GM23338 (cell line): ENCODE measurements at regions not wholly inside any gene's neighbourhood (a gene's known extent, or its start where the extent isn't known, plus 50 kb on each side); places are given as distances from the start of the nearest gene placed in this dataset.
A peak's percentile ranks its signal among the peaks of the same experiment; 100 is the strongest.

Source experiments
- ATAC-seq: fragments of 200-7000 bp; cut with Tn5 transposase; 3 replicates; pipeline ENCODE4 v1.9.1; 2020
- DNase-seq: peaks from one replicate; pipeline ENCODE4 v3.0.0-alpha.2; 2015; ENCODE audit warnings: low spot score
- H2AFZ ChIP-seq: fragments of 200-600 bp; sonication (generic); 2 replicates; pipeline ENCODE4 v1.8.0; 2016; ENCODE audit warnings: antibody characterized with exemption, mild to moderate bottlenecking, moderate library complexity
- H3F3A ChIP-seq: fragments of 200-600 bp; sonication (generic); replicated peaks from 2 replicates; pipeline ENCODE4 v1.8.0; 2017; ENCODE audit warnings: antibody characterized with exemption, mixed run types, low read depth
- H3K27ac ChIP-seq: fragments of 200-600 bp; sonication (generic); 2 replicates; pipeline ENCODE4 v1.6.1; 2016; ENCODE audit warnings: low read depth
- H3K27me3 ChIP-seq: fragments of 200-600 bp; sonication (generic); 2 replicates; pipeline ENCODE4 v1.8.0; 2016; ENCODE audit warnings: mild to moderate bottlenecking, mixed run types, moderate library complexity; ENCODE audit not compliant: insufficient read depth
- H3K36me3 ChIP-seq: fragments of 200-600 bp; sonication (generic); 2 replicates; pipeline ENCODE4 v1.8.0; 2016; ENCODE audit warnings: mild to moderate bottlenecking; ENCODE audit not compliant: insufficient read depth
- H3K4me1 ChIP-seq: fragments of 200-600 bp; sonication (generic); 2 replicates; pipeline ENCODE4 v1.8.0; 2016; ENCODE audit warnings: mild to moderate bottlenecking, moderate library complexity; ENCODE audit not compliant: insufficient read depth
- H3K4me2 ChIP-seq: fragments of 200-600 bp; sonication (generic); 2 replicates; pipeline ENCODE4 v1.7.1; 2017; ENCODE audit warnings: mixed run types
- H3K4me3 ChIP-seq: fragments of 200-600 bp; sonication (generic); 2 replicates; pipeline ENCODE4 v1.6.1; 2016; ENCODE audit warnings: mixed run types
- H3K79me2 ChIP-seq: fragments of 200-600 bp; sonication (generic); replicated peaks from 2 replicates; pipeline ENCODE4 v1.8.0; 2017; ENCODE audit warnings: mild to moderate bottlenecking; ENCODE audit not compliant: insufficient read depth
- H3K9me2 ChIP-seq: fragments of 200-600 bp; sonication (generic); 2 replicates; pipeline ENCODE4 v1.8.0; 2017; ENCODE audit not compliant: insufficient read depth
- H4K20me1 ChIP-seq: fragments of 200-600 bp; sonication (generic); replicated peaks from 2 replicates; pipeline ENCODE4 v1.8.0; 2017; ENCODE audit warnings: mild to moderate bottlenecking; ENCODE audit not compliant: insufficient read depth
- H3K27ac Mint-ChIP-seq: 2 replicates; pipeline ENCODE4 v1.8.0; 2020; ENCODE audit warnings: inconsistent platforms, mild to moderate bottlenecking, moderate library complexity, mixed read lengths
- H3K27me3 Mint-ChIP-seq: 3 replicates; pipeline ENCODE4 v1.8.0; 2022; ENCODE audit warnings: low read depth, mild to moderate bottlenecking, moderate library complexity, mixed read lengths, inconsistent platforms; ENCODE audit not compliant: insufficient read depth, poor library complexity
- H3K36me3 Mint-ChIP-seq: 3 replicates; pipeline ENCODE4 v1.8.0; 2021; ENCODE audit warnings: low read depth, mild to moderate bottlenecking, inconsistent platforms, moderate library complexity, mixed read lengths
- H3K4me1 Mint-ChIP-seq: 3 replicates; pipeline ENCODE4 v1.8.0; 2020; ENCODE audit warnings: mild to moderate bottlenecking, inconsistent platforms, mixed read lengths
- H3K4me3 Mint-ChIP-seq: 3 replicates; pipeline ENCODE4 v1.8.0; 2021; ENCODE audit warnings: moderate library complexity, mild to moderate bottlenecking, inconsistent platforms, mixed read lengths
- H3K9me3 Mint-ChIP-seq: 3 replicates; pipeline ENCODE4 v1.8.0; 2020; ENCODE audit warnings: moderate library complexity, mild to moderate bottlenecking, inconsistent platforms, mixed read lengths
- CTCF ChIP-seq, 2 experiments: fragments of 200-600 bp in 1 of 2; sonication (generic) in 1 of 2; conservative IDR thresholded peaks; 2 replicates each; pipeline versions ENCODE4 v1.5.1 to v1.6.1; 2016 to 2017; ENCODE audit warnings: antibody characterized with exemption in 2 of 2, low read depth in 2 of 2, mild to moderate bottlenecking in 2 of 2, moderate library complexity in 1 of 2
- ETS1 ChIP-seq: IDR thresholded peaks from 2 replicates; pipeline ENCODE4 v1.6.1; 2016; ENCODE audit warnings: antibody characterized with exemption
- EZH2 ChIP-seq: fragments of 200-600 bp; sonication (generic); IDR thresholded peaks from one replicate; pipeline ENCODE4 v1.8.0; 2017; ENCODE audit warnings: antibody characterized with exemption, mild to moderate bottlenecking, low read depth; ENCODE audit not compliant: unreplicated experiment
- EZH2phosphoT487 ChIP-seq: fragments of 200-600 bp; sonication (generic); IDR thresholded peaks from one replicate; pipeline ENCODE4 v1.8.1; 2018; ENCODE audit warnings: antibody characterized with exemption; ENCODE audit not compliant: unreplicated experiment
- JUNB ChIP-seq: IDR thresholded peaks from one replicate; pipeline ENCODE4 v1.6.1; 2016; ENCODE audit warnings: antibody characterized with exemption; ENCODE audit not compliant: unreplicated experiment
- STAT1 ChIP-seq: IDR thresholded peaks from one replicate; pipeline ENCODE4 v1.6.1; 2016; ENCODE audit warnings: antibody characterized with exemption; ENCODE audit not compliant: unreplicated experiment
- ZNF114 ChIP-seq: fragments of 250-450 bp; sonication (Bioruptor Pico); IDR thresholded peaks from 2 replicates; pipeline ENCODE4 v1.5.0; 2020; ENCODE audit warnings: mild to moderate bottlenecking, moderate library complexity
- ZNF462 ChIP-seq: fragments of 250-450 bp; sonication (Bioruptor Pico); IDR thresholded peaks from 2 replicates; pipeline ENCODE4 v1.5.0; 2020; ENCODE audit warnings: mild to moderate bottlenecking, moderate library complexity

GRCh38 chr5:53826504-53826903 is 266.1 kb downstream of the NDUFS4 start:
- no peak overlapping the region for H3K4me3 Mint-ChIP-seq
- peaks cover 12% of the 10 kb centered on the region for H3K9me3 Mint-ChIP-seq
- H3K36me3 Mint-ChIP-seq: peaks cover 13% of the 10 kb centered on the region; the same call in 2 of the 3 replicates
- Histone ChIP-seq H3F3A (no peaks in the 10 kb centered on the region), H2AFZ (peak overlapping the region; percentile 88; the same call in 1 of the 2 replicates), H3K4me1 (no peaks in the 10 kb centered on the region), H3K4me2 (no peak overlapping the region), H3K27me3 (no peaks in the 10 kb centered on the region), H3K27ac (no peak overlapping the region), H4K20me1 (no peaks in the 10 kb centered on the region), H3K9me2 (peaks cover 14% of the 10 kb centered on the region; the same call in 1 of the 2 replicates), H3K79me2 (no peaks in the 10 kb centered on the region), H3K4me3 (no peak overlapping the region), H3K36me3 (0 out of 2 replicates have a peak, but pooled peaks cover 3% of the 10 kb centered on the region)
- H3K27ac Mint-ChIP-seq: no peak overlapping the region
- peak; percentile 48 for ATAC-seq
- peak; percentile 9 for DNase-seq
- H3K4me1 Mint-ChIP-seq: no peaks in the 10 kb centered on the region
- peaks cover 3% of the 10 kb centered on the region for H3K27me3 Mint-ChIP-seq
- TF ChIP-seq CTCF (conservative IDR thresholded peaks at IDR 0.05; ENCODE audit: low read depth in 2 of 2) (peak in 1 of 2 experiments; percentile 25; a peak in 2 of 4 replicates), EZH2phosphoT487 (no peak)

- H3F3A ChIP-seq: no peaks in the 10 kb centered on the region
- H3K9me2 ChIP-seq: peaks cover 16% of the 10 kb centered on the region; the same call in 1 of the 2 replicates
- no peak overlapping the region for H3K27ac ChIP-seq
- no peak overlapping the region for H3K4me2 ChIP-seq
- DNase-seq (no peak), ATAC-seq (no peak)
- no peak overlapping the region for H3K4me3 ChIP-seq
- Mint-ChIP-seq H3K27ac (no peak overlapping the region), H3K4me3 (no peak overlapping the region), H3K4me1 (no peaks in the 10 kb centered on the region), H3K27me3 (peaks cover 3% of the 10 kb centered on the region), H3K36me3 (peaks cover 14% of the 10 kb centered on the region; the same call in 2 of the 3 replicates), H3K9me3 (peaks cover 13% of the 10 kb centered on the region)
- no peaks in the 10 kb centered on the region for H3K27me3 ChIP-seq
- no peaks in the 10 kb centered on the region for H3K4me1 ChIP-seq
- H3K36me3 ChIP-seq: 0 out of 2 replicates have a peak, but pooled peaks cover 3% of the 10 kb centered on the region
- no peaks in the 10 kb centered on the region for H3K79me2 ChIP-seq
- H2AFZ ChIP-seq: no peak overlapping the region
- TF ChIP-seq STAT1 (no peak), ZNF462 (CRISPR knock-in tag) (no peak), JUNB (no peak), ZNF114 (CRISPR knock-in tag) (no peak), EZH2 (no peak), ETS1 (no peak)
- no peaks in the 10 kb centered on the region for H4K20me1 ChIP-seq
These were observed 266.8 kb downstream of the NDUFS4 start for GRCh38 chr5:53827211-53827651.
